ENCODE measurements at regions not wholly inside any gene's neighbourhood (a gene's known extent, or its start where the extent isn't known, plus 50 kb on each side); places are given as distances from the start of the nearest gene placed in this dataset.

- no peak overlapping the region for H3K4me3 ChIP-seq (replicated peaks; ENCODE audit: insufficient read depth, low read length)
- H3K27me3 ChIP-seq (ENCODE audit: insufficient read depth, poor library complexity, severe bottlenecking), result peaks cover 7% of the 10 kb centered on the region
- peak overlapping the region; percentile 50 for H3K27ac ChIP-seq (replicated peaks)
- peak in 1 of 2 experiments; percentile 53 for DNase-seq (ENCODE audit: low read depth in 1 of 2, low spot score in 1 of 2)
- TF ChIP-seq SPI1 (IDR thresholded peaks at IDR 0.05; ENCODE audit: borderline replicate concordance, low read depth), result no peak
Measured at GRCh38 chr7:25305831-25306230, 77.5 kb upstream of the NPVF start.

- H3K27ac ChIP-seq (replicated peaks), result no peak overlapping the region
- DNase-seq (ENCODE audit: low read depth in 1 of 2, low spot score in 1 of 2), result no peak
- peaks cover 7% of the 10 kb centered on the region for H3K27me3 ChIP-seq (ENCODE audit: insufficient read depth, poor library complexity, severe bottlenecking)
- H3K4me3 ChIP-seq (replicated peaks; ENCODE audit: insufficient read depth, low read length), result no peak overlapping the region
- TF ChIP-seq GABPA (IDR thresholded peaks at IDR 0.05; ENCODE audit: low read depth), result no peak
- TF ChIP-seq REST (IDR thresholded peaks at IDR 0.05; ENCODE audit: insufficient replicate concordance, low read depth), result no peak
- no peak for TF ChIP-seq POLR2AphosphoS5 (IDR thresholded peaks at IDR 0.05; ENCODE audit: low read depth)
- no peak for TF ChIP-seq SPI1 (IDR thresholded peaks at IDR 0.05; ENCODE audit: borderline replicate concordance, low read depth)
- no peak for TF ChIP-seq CTCF (IDR thresholded peaks at IDR 0.05; ENCODE audit: insufficient read depth, low read length)
Measured at GRCh38 chr7:25307624-25308023, 79.3 kb upstream of the NPVF start.

GRCh38 chr7:25308246-25308645, 80.0 kb upstream of the NPVF start:
- Histone ChIP-seq H3K27ac (replicated peaks) (no peak overlapping the region), H3K27me3 (ENCODE audit: insufficient read depth, poor library complexity, severe bottlenecking) (peaks cover 5% of the 10 kb centered on the region), H3K4me3 (replicated peaks; ENCODE audit: insufficient read depth, low read length) (no peak overlapping the region)
- TF ChIP-seq CTCF (IDR thresholded peaks at IDR 0.05; ENCODE audit: insufficient read depth, low read length) (no peak), SPI1 (IDR thresholded peaks at IDR 0.05; ENCODE audit: borderline replicate concordance, low read depth) (no peak), POLR2AphosphoS5 (IDR thresholded peaks at IDR 0.05; ENCODE audit: low read depth) (no peak), GABPA (IDR thresholded peaks at IDR 0.05; ENCODE audit: low read depth) (no peak)
- DNase-seq (ENCODE audit: low read depth in 1 of 2, low spot score in 1 of 2), result no peak

GRCh38 chr7:25308906-25309705, 80.8 kb upstream of the NPVF start:
- Histone ChIP-seq H3K27ac (replicated peaks) (no peak overlapping the region), H3K27me3 (ENCODE audit: insufficient read depth, poor library complexity, severe bottlenecking) (peaks cover 5% of the 10 kb centered on the region), H3K4me3 (replicated peaks; ENCODE audit: insufficient read depth, low read length) (no peak overlapping the region)
- TF ChIP-seq REST (IDR thresholded peaks at IDR 0.05; ENCODE audit: insufficient replicate concordance, low read depth), result no peak
- no peak for DNase-seq (ENCODE audit: low read depth in 1 of 2, low spot score in 1 of 2)

GRCh38 chr7:25310896-25311295, 82.6 kb upstream of the NPVF start:
- TF ChIP-seq SPI1 (IDR thresholded peaks at IDR 0.05; ENCODE audit: borderline replicate concordance, low read depth) (no peak), CTCF (IDR thresholded peaks at IDR 0.05; ENCODE audit: insufficient read depth, low read length) (no peak), REST (IDR thresholded peaks at IDR 0.05; ENCODE audit: insufficient replicate concordance, low read depth) (no peak), POLR2AphosphoS5 (IDR thresholded peaks at IDR 0.05; ENCODE audit: low read depth) (no peak), GABPA (IDR thresholded peaks at IDR 0.05; ENCODE audit: low read depth) (no peak)
- no peak overlapping the region for H3K27ac ChIP-seq (replicated peaks)
- no peak overlapping the region for H3K4me3 ChIP-seq (replicated peaks; ENCODE audit: insufficient read depth, low read length)
- DNase-seq (ENCODE audit: low read depth in 1 of 2, low spot score in 1 of 2), result no peak
- H3K27me3 ChIP-seq (ENCODE audit: insufficient read depth, poor library complexity, severe bottlenecking), result no peaks in the 10 kb centered on the region

Data from HL-60 (cell line).